ENCODE measurements at regions not wholly inside any gene's neighbourhood (a gene's known extent, or its start where the extent isn't known, plus 50 kb on each side); places are given as distances from the start of the nearest gene placed in this dataset.

DNA sequence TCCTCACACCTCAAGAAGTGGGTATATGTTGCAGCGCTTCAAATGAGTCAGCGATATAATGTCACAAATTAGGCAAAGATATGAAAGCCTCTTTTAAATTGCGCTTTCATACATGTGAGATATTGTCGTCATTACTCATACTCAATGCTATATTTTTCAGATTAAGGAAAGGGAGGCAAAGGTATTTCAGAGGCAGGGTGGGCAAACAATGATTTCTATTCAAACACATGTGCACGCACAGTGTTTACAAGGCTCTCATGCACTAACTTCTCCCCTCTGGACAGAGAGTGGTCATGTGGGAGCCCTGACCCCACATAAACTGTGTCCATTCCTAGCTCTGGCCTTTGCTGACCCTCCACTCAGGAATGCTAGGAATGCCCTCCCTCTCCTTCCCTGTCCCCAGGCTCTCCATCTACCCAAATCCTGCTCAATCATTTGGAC, 112.1 kb upstream of the TMEM170B start:
- POLR2A ChIA-PET: no interaction called here
- peaks cover 20% of the 10 kb centered on the region for H3K4me1 ChIP-seq (ENCODE audit: control insufficient read depth, insufficient read depth, low read length)
- H3K36me3 ChIP-seq (ENCODE audit: control insufficient read depth in 2 of 2, insufficient read depth in 1 of 2, low read length in 2 of 2): no peaks in the 10 kb centered on the region; a peak in 1 of 3 replicates
- H3K4me3 ChIP-seq (ENCODE audit: low read depth, low read length): no peak overlapping the region
- H3K27ac ChIP-seq (ENCODE audit: extremely low read depth, low read depth, low read length): no peak overlapping the region
- CTCF ChIA-PET: interaction anchor here (0.9 kb wide), 2 partner anchors 15 to 70 kb away, joined by 3 read pairs; no protein-coding TSS in a partner anchor
- no peak for TF ChIP-seq ZNF830 (tag by site-specific recombination; IDR thresholded peaks at IDR 0.05; ENCODE audit: low read depth)
- TF ChIP-seq ZNF121 (tag by site-specific recombination; IDR thresholded peaks at IDR 0.05): no peak
- TF ChIP-seq, protein P1, sequence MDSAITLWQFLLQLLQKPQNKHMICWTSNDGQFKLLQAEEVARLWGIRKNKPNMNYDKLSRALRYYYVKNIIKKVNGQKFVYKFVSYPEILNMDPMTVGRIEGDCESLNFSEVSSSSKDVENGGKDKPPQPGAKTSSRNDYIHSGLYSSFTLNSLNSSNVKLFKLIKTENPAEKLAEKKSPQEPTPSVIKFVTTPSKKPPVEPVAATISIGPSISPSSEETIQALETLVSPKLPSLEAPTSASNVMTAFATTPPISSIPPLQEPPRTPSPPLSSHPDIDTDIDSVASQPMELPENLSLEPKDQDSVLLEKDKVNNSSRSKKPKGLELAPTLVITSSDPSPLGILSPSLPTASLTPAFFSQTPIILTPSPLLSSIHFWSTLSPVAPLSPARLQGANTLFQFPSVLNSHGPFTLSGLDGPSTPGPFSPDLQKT (IDR thresholded peaks at IDR 0.05; ENCODE audit: borderline replicate concordance, low read depth, low read length): no peak
- no peak for TF ChIP-seq ZNF10 (tag by site-specific recombination; IDR thresholded peaks at IDR 0.05)
- TF ChIP-seq, protein P2, sequence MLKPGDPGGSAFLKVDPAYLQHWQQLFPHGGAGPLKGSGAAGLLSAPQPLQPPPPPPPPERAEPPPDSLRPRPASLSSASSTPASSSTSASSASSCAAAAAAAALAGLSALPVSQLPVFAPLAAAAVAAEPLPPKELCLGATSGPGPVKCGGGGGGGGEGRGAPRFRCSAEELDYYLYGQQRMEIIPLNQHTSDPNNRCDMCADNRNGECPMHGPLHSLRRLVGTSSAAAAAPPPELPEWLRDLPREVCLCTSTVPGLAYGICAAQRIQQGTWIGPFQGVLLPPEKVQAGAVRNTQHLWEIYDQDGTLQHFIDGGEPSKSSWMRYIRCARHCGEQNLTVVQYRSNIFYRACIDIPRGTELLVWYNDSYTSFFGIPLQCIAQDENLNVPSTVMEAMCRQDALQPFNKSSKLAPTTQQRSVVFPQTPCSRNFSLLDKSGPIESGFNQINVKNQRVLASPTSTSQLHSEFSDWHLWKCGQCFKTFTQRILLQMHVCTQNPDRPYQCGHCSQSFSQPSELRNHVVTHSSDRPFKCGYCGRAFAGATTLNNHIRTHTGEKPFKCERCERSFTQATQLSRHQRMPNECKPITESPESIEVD (tag by site-specific recombination; IDR thresholded peaks at IDR 0.05): no peak
- no peak for TF ChIP-seq ZNF549 (tag by site-specific recombination; IDR thresholded peaks at IDR 0.05)
- no peak for TF ChIP-seq ZNF785 (tag by site-specific recombination; IDR thresholded peaks at IDR 0.05)
- TF ChIP-seq ZNF214 (tag by site-specific recombination; IDR thresholded peaks at IDR 0.05; ENCODE audit: borderline replicate concordance): no peak
- TF ChIP-seq, protein P3, sequence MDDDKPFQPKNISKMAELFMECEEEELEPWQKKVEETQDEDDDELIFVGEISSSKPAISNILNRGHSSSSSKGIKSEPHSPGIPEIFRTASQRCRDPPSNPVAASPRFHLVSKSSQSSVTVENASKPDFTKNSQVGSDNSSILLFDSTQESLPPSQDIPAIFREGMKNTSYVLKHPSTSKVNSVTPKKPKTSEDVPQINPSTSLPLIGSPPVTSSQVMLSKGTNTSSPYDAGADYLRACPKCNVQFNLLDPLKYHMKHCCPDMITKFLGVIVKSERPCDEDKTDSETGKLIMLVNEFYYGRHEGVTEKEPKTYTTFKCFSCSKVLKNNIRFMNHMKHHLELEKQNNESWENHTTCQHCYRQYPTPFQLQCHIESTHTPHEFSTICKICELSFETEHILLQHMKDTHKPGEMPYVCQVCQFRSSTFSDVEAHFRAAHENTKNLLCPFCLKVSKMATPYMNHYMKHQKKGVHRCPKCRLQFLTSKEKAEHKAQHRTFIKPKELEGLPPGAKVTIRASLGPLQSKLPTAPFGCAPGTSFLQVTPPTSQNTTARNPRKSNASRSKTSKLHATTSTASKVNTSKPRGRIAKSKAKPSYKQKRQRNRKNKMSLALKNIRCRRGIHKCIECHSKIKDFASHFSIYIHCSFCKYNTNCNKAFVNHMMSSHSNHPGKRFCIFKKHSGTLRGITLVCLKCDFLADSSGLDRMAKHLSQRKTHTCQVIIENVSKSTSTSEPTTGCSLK (tag by site-specific recombination; IDR thresholded peaks at IDR 0.05): no peak
- TF ChIP-seq ZNF211 (tag by site-specific recombination; IDR thresholded peaks at IDR 0.05; ENCODE audit: low read depth): no peak
- TF ChIP-seq ZNF664 (tag by site-specific recombination; IDR thresholded peaks at IDR 0.05): no peak
- TF ChIP-seq ZNF341 (tag by site-specific recombination; IDR thresholded peaks at IDR 0.05; ENCODE audit: low read depth): no peak
- no peaks in the 10 kb centered on the region for H3K9me3 ChIP-seq (ENCODE audit: control insufficient read depth, insufficient read depth, low read depth, low read length)

DNA sequence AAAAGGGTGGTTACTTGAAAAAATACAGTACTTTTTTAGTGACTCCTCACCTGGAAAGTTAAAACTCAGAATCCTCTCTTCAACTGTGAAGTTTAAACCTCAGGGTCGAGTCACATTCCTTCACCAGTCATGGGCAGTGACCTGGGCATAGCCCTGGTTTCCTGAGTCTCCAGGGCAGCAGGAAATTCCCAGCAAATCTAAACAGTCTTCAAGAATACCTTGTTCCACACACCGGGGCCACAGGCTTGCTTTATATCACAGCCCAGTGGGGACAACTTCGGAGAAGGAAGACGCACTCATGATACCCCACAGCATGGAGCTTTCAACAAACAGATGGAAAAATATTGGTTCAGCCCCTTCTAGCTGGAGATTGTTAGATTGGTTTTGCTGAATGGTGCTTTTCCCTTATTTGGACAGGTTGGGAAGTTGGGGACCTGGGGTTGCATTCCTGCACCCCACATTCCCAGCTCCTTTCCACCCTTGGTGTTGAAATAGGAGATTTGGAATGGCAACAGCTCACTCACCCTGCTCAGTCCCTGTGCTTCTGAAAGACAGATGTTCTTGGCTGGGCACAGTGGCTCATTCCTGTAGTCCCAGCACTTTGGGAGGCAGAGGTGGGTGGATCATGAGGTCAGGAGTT, 113.0 kb upstream of the TMEM170B start:
- Histone ChIP-seq H3K4me3 (ENCODE audit: low read depth, low read length) (no peak overlapping the region), H3K9me3 (ENCODE audit: control insufficient read depth, insufficient read depth, low read depth, low read length) (no peaks in the 10 kb centered on the region), H3K36me3 (ENCODE audit: control insufficient read depth in 2 of 2, insufficient read depth in 1 of 2, low read length in 2 of 2) (no peaks in the 10 kb centered on the region; a peak in 1 of 3 replicates), H3K27ac (ENCODE audit: extremely low read depth, low read depth, low read length) (no peak overlapping the region), H3K4me1 (ENCODE audit: control insufficient read depth, insufficient read depth, low read length) (peaks cover 11% of the 10 kb centered on the region)
- CTCF ChIA-PET: interaction anchor here (0.9 to 1.0 kb wide), 2 partner anchors 14 to 74 kb away, joined by 3 read pairs; no protein-coding TSS in a partner anchor
- POLR2A ChIA-PET: interaction anchor here (0.8 kb wide), 1 partner anchor 189 kb away, joined by 3 read pairs; no protein-coding TSS in a partner anchor
- no peak for TF ChIP-seq KLF9 (tag by site-specific recombination; IDR thresholded peaks at IDR 0.05; ENCODE audit: low read depth)
- TF ChIP-seq ZNF266 (tag by site-specific recombination; IDR thresholded peaks at IDR 0.05; ENCODE audit: low read depth): no peak
- no peak for TF ChIP-seq ZSCAN30 (tag by site-specific recombination; IDR thresholded peaks at IDR 0.05)
- TF ChIP-seq, protein P4, sequence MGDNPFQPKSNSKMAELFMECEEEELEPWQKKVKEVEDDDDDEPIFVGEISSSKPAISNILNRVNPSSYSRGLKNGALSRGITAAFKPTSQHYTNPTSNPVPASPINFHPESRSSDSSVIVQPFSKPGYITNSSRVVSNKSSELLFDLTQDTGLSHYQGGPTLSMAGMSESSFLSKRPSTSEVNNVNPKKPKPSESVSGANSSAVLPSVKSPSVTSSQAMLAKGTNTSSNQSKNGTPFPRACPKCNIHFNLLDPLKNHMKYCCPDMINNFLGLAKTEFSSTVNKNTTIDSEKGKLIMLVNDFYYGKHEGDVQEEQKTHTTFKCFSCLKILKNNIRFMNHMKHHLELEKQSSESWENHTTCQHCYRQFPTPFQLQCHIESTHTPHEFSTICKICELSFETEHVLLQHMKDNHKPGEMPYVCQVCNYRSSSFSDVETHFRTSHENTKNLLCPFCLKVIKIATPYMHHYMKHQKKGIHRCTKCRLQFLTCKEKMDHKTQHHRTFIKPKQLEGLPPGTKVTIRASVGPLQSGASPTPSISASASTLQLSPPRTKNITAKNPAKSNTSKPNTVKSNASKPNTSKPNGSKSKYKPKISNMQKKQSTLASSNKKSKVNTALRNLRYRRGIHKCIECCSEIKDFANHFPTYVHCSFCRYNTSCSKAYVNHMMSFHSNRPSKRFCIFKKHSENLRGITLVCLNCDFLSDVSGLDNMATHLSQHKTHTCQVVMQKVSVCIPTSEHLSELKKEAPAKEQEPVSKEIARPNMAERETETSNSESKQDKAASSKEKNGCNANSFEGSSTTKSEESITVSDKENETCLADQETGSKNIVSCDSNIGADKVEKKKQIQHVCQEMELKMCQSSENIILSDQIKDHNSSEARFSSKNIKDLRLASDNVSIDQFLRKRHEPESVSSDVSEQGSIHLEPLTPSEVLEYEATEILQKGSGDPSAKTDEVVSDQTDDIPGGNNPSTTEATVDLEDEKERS (tag by site-specific recombination; IDR thresholded peaks at IDR 0.05): no peak
- TF ChIP-seq, protein P5, sequence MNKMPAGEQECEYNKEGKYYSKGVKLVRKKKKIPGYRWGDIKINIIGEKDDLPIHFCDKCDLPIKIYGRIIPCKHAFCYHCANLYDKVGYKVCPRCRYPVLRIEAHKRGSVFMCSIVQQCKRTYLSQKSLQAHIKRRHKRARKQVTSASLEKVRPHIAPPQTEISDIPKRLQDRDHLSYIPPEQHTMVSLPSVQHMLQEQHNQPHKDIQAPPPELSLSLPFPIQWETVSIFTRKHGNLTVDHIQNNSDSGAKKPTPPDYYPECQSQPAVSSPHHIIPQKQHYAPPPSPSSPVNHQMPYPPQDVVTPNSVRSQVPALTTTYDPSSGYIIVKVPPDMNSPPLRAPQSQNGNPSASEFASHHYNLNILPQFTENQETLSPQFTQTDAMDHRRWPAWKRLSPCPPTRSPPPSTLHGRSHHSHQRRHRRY (tag by site-specific recombination; IDR thresholded peaks at IDR 0.05): no peak
- TF ChIP-seq ZNF433 (tag by site-specific recombination; IDR thresholded peaks at IDR 0.05; ENCODE audit: low read depth): no peak
- no peak for TF ChIP-seq ZNF341 (tag by site-specific recombination; IDR thresholded peaks at IDR 0.05; ENCODE audit: low read depth)
- TF ChIP-seq, protein P6, sequence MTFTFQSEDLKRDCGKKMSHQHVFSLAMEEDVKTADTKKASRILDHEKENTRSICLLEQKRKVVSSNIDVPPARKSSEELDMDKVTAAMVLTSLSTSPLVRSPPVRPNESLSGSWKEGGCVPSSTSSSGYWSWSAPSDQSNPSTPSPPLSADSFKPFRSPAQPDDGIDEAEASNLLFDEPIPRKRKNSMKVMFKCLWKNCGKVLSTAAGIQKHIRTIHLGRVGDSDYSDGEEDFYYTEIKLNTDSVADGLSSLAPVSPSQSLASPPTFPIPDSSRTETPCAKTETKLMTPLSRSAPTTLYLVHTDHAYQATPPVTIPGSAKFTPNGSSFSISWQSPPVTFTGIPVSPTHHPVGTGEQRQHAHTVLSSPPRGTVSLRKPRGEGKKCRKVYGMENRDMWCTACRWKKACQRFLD (tag by site-specific recombination; IDR thresholded peaks at IDR 0.05): no peak
- no peak for TF ChIP-seq ZNF19 (tag by site-specific recombination; IDR thresholded peaks at IDR 0.05; ENCODE audit: low read depth)
- TF ChIP-seq ZNF76 (tag by site-specific recombination; IDR thresholded peaks at IDR 0.05; ENCODE audit: borderline replicate concordance, low read depth): no peak
- TF ChIP-seq SP2 (tag by site-specific recombination; IDR thresholded peaks at IDR 0.05): no peak
- no peak for TF ChIP-seq ZNF223 (tag by site-specific recombination; IDR thresholded peaks at IDR 0.05)
- TF ChIP-seq KLF16 (tag by site-specific recombination; IDR thresholded peaks at IDR 0.05): no peak
